GM23338 (cell line): ENCODE measurements at regions not wholly inside any gene's neighbourhood (a gene's known extent, or its start where the extent isn't known, plus 50 kb on each side); places are given as distances from the start of the nearest gene placed in this dataset.

Source experiments
- ATAC-seq: fragments of 200-7000 bp; cut with Tn5 transposase; 3 replicates; pipeline ENCODE4 v1.9.1; 2020
- DNase-seq: peaks from one replicate; pipeline ENCODE4 v3.0.0-alpha.2; 2015; ENCODE audit warnings: low spot score
- H2AFZ ChIP-seq: fragments of 200-600 bp; sonication (generic); 2 replicates; pipeline ENCODE4 v1.8.0; 2016; ENCODE audit warnings: antibody characterized with exemption, mild to moderate bottlenecking, moderate library complexity
- H3F3A ChIP-seq: fragments of 200-600 bp; sonication (generic); replicated peaks from 2 replicates; pipeline ENCODE4 v1.8.0; 2017; ENCODE audit warnings: antibody characterized with exemption, mixed run types, low read depth
- H3K27ac ChIP-seq: fragments of 200-600 bp; sonication (generic); 2 replicates; pipeline ENCODE4 v1.6.1; 2016; ENCODE audit warnings: low read depth
- H3K27me3 ChIP-seq: fragments of 200-600 bp; sonication (generic); 2 replicates; pipeline ENCODE4 v1.8.0; 2016; ENCODE audit warnings: mild to moderate bottlenecking, mixed run types, moderate library complexity; ENCODE audit not compliant: insufficient read depth
- H3K36me3 ChIP-seq: fragments of 200-600 bp; sonication (generic); 2 replicates; pipeline ENCODE4 v1.8.0; 2016; ENCODE audit warnings: mild to moderate bottlenecking; ENCODE audit not compliant: insufficient read depth
- H3K4me1 ChIP-seq: fragments of 200-600 bp; sonication (generic); 2 replicates; pipeline ENCODE4 v1.8.0; 2016; ENCODE audit warnings: mild to moderate bottlenecking, moderate library complexity; ENCODE audit not compliant: insufficient read depth
- H3K4me2 ChIP-seq: fragments of 200-600 bp; sonication (generic); 2 replicates; pipeline ENCODE4 v1.7.1; 2017; ENCODE audit warnings: mixed run types
- H3K4me3 ChIP-seq: fragments of 200-600 bp; sonication (generic); 2 replicates; pipeline ENCODE4 v1.6.1; 2016; ENCODE audit warnings: mixed run types
- H3K79me2 ChIP-seq: fragments of 200-600 bp; sonication (generic); replicated peaks from 2 replicates; pipeline ENCODE4 v1.8.0; 2017; ENCODE audit warnings: mild to moderate bottlenecking; ENCODE audit not compliant: insufficient read depth
- H3K9me2 ChIP-seq: fragments of 200-600 bp; sonication (generic); 2 replicates; pipeline ENCODE4 v1.8.0; 2017; ENCODE audit not compliant: insufficient read depth
- H4K20me1 ChIP-seq: fragments of 200-600 bp; sonication (generic); replicated peaks from 2 replicates; pipeline ENCODE4 v1.8.0; 2017; ENCODE audit warnings: mild to moderate bottlenecking; ENCODE audit not compliant: insufficient read depth
- H3K27ac Mint-ChIP-seq: 2 replicates; pipeline ENCODE4 v1.8.0; 2020; ENCODE audit warnings: inconsistent platforms, mild to moderate bottlenecking, moderate library complexity, mixed read lengths
- H3K27me3 Mint-ChIP-seq: 3 replicates; pipeline ENCODE4 v1.8.0; 2022; ENCODE audit warnings: low read depth, mild to moderate bottlenecking, moderate library complexity, mixed read lengths, inconsistent platforms; ENCODE audit not compliant: insufficient read depth, poor library complexity
- H3K36me3 Mint-ChIP-seq: 3 replicates; pipeline ENCODE4 v1.8.0; 2021; ENCODE audit warnings: low read depth, mild to moderate bottlenecking, inconsistent platforms, moderate library complexity, mixed read lengths
- H3K4me1 Mint-ChIP-seq: 3 replicates; pipeline ENCODE4 v1.8.0; 2020; ENCODE audit warnings: mild to moderate bottlenecking, inconsistent platforms, mixed read lengths
- H3K4me3 Mint-ChIP-seq: 3 replicates; pipeline ENCODE4 v1.8.0; 2021; ENCODE audit warnings: moderate library complexity, mild to moderate bottlenecking, inconsistent platforms, mixed read lengths
- H3K9me3 Mint-ChIP-seq: 3 replicates; pipeline ENCODE4 v1.8.0; 2020; ENCODE audit warnings: moderate library complexity, mild to moderate bottlenecking, inconsistent platforms, mixed read lengths
- CREB1 ChIP-seq: fragments of 250-450 bp; sonication (Bioruptor Pico); IDR thresholded peaks from 2 replicates; pipeline ENCODE4 v1.5.0; 2020; ENCODE audit warnings: low read depth, mild to moderate bottlenecking, moderate library complexity
- ETS1 ChIP-seq: IDR thresholded peaks from 2 replicates; pipeline ENCODE4 v1.6.1; 2016; ENCODE audit warnings: antibody characterized with exemption
- EZH2 ChIP-seq: fragments of 200-600 bp; sonication (generic); IDR thresholded peaks from one replicate; pipeline ENCODE4 v1.8.0; 2017; ENCODE audit warnings: antibody characterized with exemption, mild to moderate bottlenecking, low read depth; ENCODE audit not compliant: unreplicated experiment
- EZH2phosphoT487 ChIP-seq: fragments of 200-600 bp; sonication (generic); IDR thresholded peaks from one replicate; pipeline ENCODE4 v1.8.1; 2018; ENCODE audit warnings: antibody characterized with exemption; ENCODE audit not compliant: unreplicated experiment
- JUNB ChIP-seq: IDR thresholded peaks from one replicate; pipeline ENCODE4 v1.6.1; 2016; ENCODE audit warnings: antibody characterized with exemption; ENCODE audit not compliant: unreplicated experiment
- NANOG ChIP-seq: IDR thresholded peaks from 2 replicates; pipeline ENCODE4 v1.6.1; 2016; ENCODE audit warnings: antibody characterized with exemption, borderline replicate concordance
- POLR2AphosphoS5 ChIP-seq: IDR thresholded peaks from 2 replicates; pipeline ENCODE4 v1.6.1; 2016; ENCODE audit warnings: antibody characterized with exemption, low read depth
- STAT1 ChIP-seq: IDR thresholded peaks from one replicate; pipeline ENCODE4 v1.6.1; 2016; ENCODE audit warnings: antibody characterized with exemption; ENCODE audit not compliant: unreplicated experiment
- ZNF114 ChIP-seq: fragments of 250-450 bp; sonication (Bioruptor Pico); IDR thresholded peaks from 2 replicates; pipeline ENCODE4 v1.5.0; 2020; ENCODE audit warnings: mild to moderate bottlenecking, moderate library complexity
- ZNF331 ChIP-seq: fragments of 250-450 bp; sonication (Bioruptor Pico); IDR thresholded peaks from 2 replicates; pipeline ENCODE4 v1.5.0; 2020; ENCODE audit warnings: low read depth, mild to moderate bottlenecking, moderate library complexity
- TF ChIP-seq, protein P1 (sequence below): fragments of 250-450 bp; sonication (Bioruptor Pico); IDR thresholded peaks from 2 replicates; pipeline ENCODE4 v1.5.0; 2020; ENCODE audit warnings: mild to moderate bottlenecking, moderate library complexity
- TF ChIP-seq, protein P2 (sequence below): IDR thresholded peaks from one replicate; pipeline ENCODE4 v1.6.1; 2018; ENCODE audit warnings: antibody characterized with exemption; ENCODE audit not compliant: unreplicated experiment

DNA sequence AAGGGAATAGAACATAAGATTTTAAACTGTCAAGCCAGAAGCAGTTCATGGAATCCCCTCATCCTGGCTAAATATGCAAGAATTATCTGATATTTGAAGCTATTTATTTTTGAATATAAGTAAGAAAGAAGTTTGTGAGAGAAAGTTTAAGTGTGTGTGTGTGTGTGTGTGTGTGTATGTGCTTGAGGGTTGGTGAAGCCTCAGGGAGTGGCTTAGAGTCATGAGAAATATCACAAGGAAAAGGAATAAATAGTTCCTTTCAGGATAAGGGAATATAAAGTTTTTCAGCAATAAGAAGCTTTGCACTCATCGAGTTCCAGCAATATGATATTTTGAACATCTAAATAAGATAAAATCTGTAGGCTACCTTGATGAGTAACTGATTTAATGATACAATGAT is 359.6 kb downstream of the MEIS1 start:
- H3F3A ChIP-seq = no peaks in the 10 kb centered on the region
- H4K20me1 ChIP-seq = no peaks in the 10 kb centered on the region
- no peak overlapping the region for H3K27ac ChIP-seq
- Mint-ChIP-seq H3K4me1 (no peaks in the 10 kb centered on the region), H3K4me3 (no peak overlapping the region), H3K36me3 (no peaks in the 10 kb centered on the region), H3K9me3 (0 out of 3 replicates have a peak, but pooled peaks cover 3% of the 10 kb centered on the region), H3K27me3 (peaks cover 2% of the 10 kb centered on the region), H3K27ac (no peak overlapping the region)
- H3K4me3 ChIP-seq = no peak overlapping the region
- no peak for DNase-seq
- ATAC-seq = no peak
- H3K36me3 ChIP-seq = no peaks in the 10 kb centered on the region
- H3K9me2 ChIP-seq = no peaks in the 10 kb centered on the region
- TF ChIP-seq ZNF331 = no peak
- no peak for TF ChIP-seq ZNF114 (CRISPR knock-in tag)
- no peak for TF ChIP-seq JUNB
- TF ChIP-seq, protein P1, sequence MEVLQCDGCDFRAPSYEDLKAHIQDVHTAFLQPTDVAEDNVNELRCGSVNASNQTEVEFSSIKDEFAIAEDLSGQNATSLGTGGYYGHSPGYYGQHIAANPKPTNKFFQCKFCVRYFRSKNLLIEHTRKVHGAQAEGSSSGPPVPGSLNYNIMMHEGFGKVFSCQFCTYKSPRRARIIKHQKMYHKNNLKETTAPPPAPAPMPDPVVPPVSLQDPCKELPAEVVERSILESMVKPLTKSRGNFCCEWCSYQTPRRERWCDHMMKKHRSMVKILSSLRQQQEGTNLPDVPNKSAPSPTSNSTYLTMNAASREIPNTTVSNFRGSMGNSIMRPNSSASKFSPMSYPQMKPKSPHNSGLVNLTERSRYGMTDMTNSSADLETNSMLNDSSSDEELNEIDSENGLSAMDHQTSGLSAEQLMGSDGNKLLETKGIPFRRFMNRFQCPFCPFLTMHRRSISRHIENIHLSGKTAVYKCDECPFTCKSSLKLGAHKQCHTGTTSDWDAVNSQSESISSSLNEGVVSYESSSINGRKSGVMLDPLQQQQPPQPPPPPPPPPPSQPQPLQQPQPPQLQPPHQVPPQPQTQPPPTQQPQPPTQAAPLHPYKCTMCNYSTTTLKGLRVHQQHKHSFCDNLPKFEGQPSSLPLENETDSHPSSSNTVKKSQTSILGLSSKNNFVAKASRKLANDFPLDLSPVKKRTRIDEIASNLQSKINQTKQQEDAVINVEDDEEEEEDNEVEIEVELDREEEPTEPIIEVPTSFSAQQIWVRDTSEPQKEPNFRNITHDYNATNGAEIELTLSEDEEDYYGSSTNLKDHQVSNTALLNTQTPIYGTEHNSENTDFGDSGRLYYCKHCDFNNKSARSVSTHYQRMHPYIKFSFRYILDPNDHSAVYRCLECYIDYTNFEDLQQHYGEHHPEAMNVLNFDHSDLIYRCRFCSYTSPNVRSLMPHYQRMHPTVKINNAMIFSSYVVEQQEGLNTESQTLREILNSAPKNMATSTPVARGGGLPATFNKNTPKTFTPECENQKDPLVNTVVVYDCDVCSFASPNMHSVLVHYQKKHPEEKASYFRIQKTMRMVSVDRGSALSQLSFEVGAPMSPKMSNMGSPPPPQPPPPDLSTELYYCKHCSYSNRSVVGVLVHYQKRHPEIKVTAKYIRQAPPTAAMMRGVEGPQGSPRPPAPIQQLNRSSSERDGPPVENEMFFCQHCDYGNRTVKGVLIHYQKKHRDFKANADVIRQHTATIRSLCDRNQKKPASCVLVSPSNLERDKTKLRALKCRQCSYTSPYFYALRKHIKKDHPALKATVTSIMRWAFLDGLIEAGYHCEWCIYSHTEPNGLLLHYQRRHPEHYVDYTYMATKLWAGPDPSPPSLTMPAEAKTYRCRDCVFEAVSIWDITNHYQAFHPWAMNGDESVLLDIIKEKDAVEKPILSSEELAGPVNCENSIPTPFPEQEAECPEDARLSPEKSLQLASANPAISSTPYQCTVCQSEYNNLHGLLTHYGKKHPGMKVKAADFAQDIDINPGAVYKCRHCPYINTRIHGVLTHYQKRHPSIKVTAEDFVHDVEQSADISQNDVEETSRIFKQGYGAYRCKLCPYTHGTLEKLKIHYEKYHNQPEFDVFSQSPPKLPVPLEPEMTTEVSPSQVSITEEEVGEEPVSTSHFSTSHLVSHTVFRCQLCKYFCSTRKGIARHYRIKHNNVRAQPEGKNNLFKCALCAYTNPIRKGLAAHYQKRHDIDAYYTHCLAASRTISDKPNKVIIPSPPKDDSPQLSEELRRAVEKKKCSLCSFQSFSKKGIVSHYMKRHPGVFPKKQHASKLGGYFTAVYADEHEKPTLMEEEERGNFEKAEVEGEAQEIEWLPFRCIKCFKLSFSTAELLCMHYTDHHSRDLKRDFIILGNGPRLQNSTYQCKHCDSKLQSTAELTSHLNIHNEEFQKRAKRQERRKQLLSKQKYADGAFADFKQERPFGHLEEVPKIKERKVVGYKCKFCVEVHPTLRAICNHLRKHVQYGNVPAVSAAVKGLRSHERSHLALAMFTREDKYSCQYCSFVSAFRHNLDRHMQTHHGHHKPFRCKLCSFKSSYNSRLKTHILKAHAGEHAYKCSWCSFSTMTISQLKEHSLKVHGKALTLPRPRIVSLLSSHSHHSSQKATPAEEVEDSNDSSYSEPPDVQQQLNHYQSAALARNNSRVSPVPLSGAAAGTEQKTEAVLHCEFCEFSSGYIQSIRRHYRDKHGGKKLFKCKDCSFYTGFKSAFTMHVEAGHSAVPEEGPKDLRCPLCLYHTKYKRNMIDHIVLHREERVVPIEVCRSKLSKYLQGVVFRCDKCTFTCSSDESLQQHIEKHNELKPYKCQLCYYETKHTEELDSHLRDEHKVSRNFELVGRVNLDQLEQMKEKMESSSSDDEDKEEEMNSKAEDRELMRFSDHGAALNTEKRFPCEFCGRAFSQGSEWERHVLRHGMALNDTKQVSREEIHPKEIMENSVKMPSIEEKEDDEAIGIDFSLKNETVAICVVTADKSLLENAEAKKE (CRISPR knock-in tag) = no peak
- TF ChIP-seq POLR2AphosphoS5 = no peak
- TF ChIP-seq CREB1 (CRISPR knock-in tag) = no peak
- TF ChIP-seq STAT1 = no peak
- TF ChIP-seq ETS1 = no peak
- no peak for TF ChIP-seq EZH2
- no peak for TF ChIP-seq NANOG
- no peak for TF ChIP-seq EZH2phosphoT487
- TF ChIP-seq, protein P2, sequence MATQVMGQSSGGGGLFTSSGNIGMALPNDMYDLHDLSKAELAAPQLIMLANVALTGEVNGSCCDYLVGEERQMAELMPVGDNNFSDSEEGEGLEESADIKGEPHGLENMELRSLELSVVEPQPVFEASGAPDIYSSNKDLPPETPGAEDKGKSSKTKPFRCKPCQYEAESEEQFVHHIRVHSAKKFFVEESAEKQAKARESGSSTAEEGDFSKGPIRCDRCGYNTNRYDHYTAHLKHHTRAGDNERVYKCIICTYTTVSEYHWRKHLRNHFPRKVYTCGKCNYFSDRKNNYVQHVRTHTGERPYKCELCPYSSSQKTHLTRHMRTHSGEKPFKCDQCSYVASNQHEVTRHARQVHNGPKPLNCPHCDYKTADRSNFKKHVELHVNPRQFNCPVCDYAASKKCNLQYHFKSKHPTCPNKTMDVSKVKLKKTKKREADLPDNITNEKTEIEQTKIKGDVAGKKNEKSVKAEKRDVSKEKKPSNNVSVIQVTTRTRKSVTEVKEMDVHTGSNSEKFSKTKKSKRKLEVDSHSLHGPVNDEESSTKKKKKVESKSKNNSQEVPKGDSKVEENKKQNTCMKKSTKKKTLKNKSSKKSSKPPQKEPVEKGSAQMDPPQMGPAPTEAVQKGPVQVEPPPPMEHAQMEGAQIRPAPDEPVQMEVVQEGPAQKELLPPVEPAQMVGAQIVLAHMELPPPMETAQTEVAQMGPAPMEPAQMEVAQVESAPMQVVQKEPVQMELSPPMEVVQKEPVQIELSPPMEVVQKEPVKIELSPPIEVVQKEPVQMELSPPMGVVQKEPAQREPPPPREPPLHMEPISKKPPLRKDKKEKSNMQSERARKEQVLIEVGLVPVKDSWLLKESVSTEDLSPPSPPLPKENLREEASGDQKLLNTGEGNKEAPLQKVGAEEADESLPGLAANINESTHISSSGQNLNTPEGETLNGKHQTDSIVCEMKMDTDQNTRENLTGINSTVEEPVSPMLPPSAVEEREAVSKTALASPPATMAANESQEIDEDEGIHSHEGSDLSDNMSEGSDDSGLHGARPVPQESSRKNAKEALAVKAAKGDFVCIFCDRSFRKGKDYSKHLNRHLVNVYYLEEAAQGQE = no peak
- H2AFZ ChIP-seq = no peak overlapping the region
- H3K27me3 ChIP-seq = no peaks in the 10 kb centered on the region
- no peaks in the 10 kb centered on the region for H3K4me1 ChIP-seq
- H3K4me2 ChIP-seq = no peak overlapping the region
- H3K79me2 ChIP-seq = no peaks in the 10 kb centered on the region
